ENCODE measurements at regions not wholly inside any gene's neighbourhood (a gene's known extent, or its start where the extent isn't known, plus 50 kb on each side); places are given as distances from the start of the nearest gene placed in this dataset.

DNA sequence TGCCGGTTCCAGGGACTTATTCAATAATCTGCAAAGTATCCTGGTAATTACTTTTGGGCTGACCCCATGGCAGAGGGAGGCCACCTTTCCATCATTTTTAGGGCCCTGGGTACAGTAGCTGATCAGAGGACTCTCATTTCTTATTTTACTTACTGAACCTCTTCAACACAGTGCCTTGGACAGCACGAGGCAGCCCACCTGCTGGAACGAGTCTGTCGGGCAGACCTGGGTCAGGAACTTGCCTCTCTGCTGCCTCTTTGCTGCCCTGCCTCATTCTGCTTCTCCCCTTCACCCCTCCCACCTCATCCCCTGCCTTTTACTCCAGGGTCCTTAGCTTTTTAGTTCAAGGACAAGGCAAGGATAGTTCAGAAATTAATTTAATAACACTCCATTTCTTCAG lies 204.5 kb downstream of the CSNK2A3 start:
- Histone ChIP-seq H3K4me3 (ENCODE audit: insufficient read depth, low read length) (no peak overlapping the region), H4K20me1 (ENCODE audit: insufficient read depth, low read length) (no peaks in the 10 kb centered on the region), H3K4me2 (ENCODE audit: insufficient read depth, low read length) (peak overlapping the region; percentile 6), H3K27ac (ENCODE audit: low read depth, low read length) (no peak overlapping the region), H3K36me3 (ENCODE audit: insufficient read depth, low read length) (no peaks in the 10 kb centered on the region), H3K79me2 (ENCODE audit: insufficient read depth, low read length) (no peaks in the 10 kb centered on the region), H3K4me1 (ENCODE audit: insufficient read depth, low read length) (peaks cover 9% of the 10 kb centered on the region), H3K27me3 (ENCODE audit: insufficient read depth, low read length) (peaks cover 2% of the 10 kb centered on the region), H3K9me3 (ENCODE audit: low read depth, low read length) (no peaks in the 10 kb centered on the region), H2AFZ (ENCODE audit: low read length) (peak overlapping the region; percentile 18)
- DNase-seq (ENCODE audit: insufficient read length, low spot score, missing footprints): no peak
- TF ChIP-seq, protein P1, sequence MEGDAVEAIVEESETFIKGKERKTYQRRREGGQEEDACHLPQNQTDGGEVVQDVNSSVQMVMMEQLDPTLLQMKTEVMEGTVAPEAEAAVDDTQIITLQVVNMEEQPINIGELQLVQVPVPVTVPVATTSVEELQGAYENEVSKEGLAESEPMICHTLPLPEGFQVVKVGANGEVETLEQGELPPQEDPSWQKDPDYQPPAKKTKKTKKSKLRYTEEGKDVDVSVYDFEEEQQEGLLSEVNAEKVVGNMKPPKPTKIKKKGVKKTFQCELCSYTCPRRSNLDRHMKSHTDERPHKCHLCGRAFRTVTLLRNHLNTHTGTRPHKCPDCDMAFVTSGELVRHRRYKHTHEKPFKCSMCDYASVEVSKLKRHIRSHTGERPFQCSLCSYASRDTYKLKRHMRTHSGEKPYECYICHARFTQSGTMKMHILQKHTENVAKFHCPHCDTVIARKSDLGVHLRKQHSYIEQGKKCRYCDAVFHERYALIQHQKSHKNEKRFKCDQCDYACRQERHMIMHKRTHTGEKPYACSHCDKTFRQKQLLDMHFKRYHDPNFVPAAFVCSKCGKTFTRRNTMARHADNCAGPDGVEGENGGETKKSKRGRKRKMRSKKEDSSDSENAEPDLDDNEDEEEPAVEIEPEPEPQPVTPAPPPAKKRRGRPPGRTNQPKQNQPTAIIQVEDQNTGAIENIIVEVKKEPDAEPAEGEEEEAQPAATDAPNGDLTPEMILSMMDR (IDR thresholded peaks at IDR 0.05; ENCODE audit: extremely low read depth, low read depth, low read length): no peak

DNA sequence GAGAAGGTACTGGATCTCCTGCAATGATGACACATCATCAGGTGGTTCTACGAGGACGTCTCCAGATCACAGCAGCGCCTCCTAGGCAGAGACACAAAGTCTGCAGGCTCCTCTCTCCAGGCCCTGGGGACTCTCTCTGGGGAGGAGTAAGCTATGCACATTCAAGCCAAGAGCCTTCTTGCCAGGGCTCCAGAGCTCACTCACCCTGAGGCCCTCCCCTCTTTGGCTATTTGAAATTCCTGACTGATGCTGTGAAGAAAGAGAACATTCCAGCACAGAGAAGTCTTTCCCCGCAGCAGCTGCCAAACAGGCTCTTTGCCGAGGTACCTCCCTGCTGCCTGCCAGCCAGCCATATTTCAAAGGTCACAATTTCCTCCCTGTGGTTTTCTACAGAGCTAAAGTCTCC lies 204.9 kb downstream of the CSNK2A3 start:
- H3K79me2 ChIP-seq (ENCODE audit: insufficient read depth, low read length): no peaks in the 10 kb centered on the region
- peaks cover under 1% of the 10 kb centered on the region for H3K27me3 ChIP-seq (ENCODE audit: insufficient read depth, low read length)
- H3K27ac ChIP-seq (ENCODE audit: low read depth, low read length): no peak overlapping the region
- TF ChIP-seq, protein P1 (IDR thresholded peaks at IDR 0.05; ENCODE audit: extremely low read depth, low read depth, low read length): peak; percentile 66
- no peak overlapping the region for H3K4me2 ChIP-seq (ENCODE audit: insufficient read depth, low read length)
- no peaks in the 10 kb centered on the region for H4K20me1 ChIP-seq (ENCODE audit: insufficient read depth, low read length)
- H3K9me3 ChIP-seq (ENCODE audit: low read depth, low read length): no peaks in the 10 kb centered on the region
- H3K4me1 ChIP-seq (ENCODE audit: insufficient read depth, low read length): peaks cover 9% of the 10 kb centered on the region
- peak; percentile 93 for DNase-seq (ENCODE audit: insufficient read length, low spot score, missing footprints)
- no peak overlapping the region for H3K4me3 ChIP-seq (ENCODE audit: insufficient read depth, low read length)
- H3K36me3 ChIP-seq (ENCODE audit: insufficient read depth, low read length): no peaks in the 10 kb centered on the region
- H2AFZ ChIP-seq (ENCODE audit: low read length): no peak overlapping the region

DNA sequence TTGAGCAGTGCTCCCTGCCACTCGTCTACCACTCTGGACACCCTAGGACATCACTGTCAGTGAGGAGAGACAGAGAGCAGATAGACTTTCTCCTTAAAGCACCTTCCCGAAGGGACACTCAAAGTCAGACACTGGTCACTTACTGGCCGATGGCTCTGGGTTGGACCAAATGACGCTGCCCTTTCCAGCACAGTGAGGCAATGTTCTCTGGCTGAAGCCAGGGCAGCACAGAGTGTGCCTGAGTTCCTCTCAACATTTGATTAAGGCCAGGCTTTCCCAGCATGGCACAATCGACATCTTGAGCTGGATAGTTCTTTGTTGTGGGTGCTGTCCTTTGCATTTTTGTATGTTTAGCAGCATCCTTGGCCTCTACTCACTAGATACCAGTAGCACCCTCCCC lies 206.2 kb downstream of the CSNK2A3 start:
- no peaks in the 10 kb centered on the region for H3K79me2 ChIP-seq (ENCODE audit: insufficient read depth, low read length)
- H3K27ac ChIP-seq (ENCODE audit: low read depth, low read length): no peak overlapping the region
- peak; percentile 43 for DNase-seq (ENCODE audit: insufficient read length, low spot score, missing footprints)
- H3K4me3 ChIP-seq (ENCODE audit: insufficient read depth, low read length): no peak overlapping the region
- H3K9me3 ChIP-seq (ENCODE audit: low read depth, low read length): no peaks in the 10 kb centered on the region
- H3K27me3 ChIP-seq (ENCODE audit: insufficient read depth, low read length): peaks cover 9% of the 10 kb centered on the region
- H3K4me2 ChIP-seq (ENCODE audit: insufficient read depth, low read length): no peak overlapping the region
- no peaks in the 10 kb centered on the region for H3K36me3 ChIP-seq (ENCODE audit: insufficient read depth, low read length)
- TF ChIP-seq, protein P1 (IDR thresholded peaks at IDR 0.05; ENCODE audit: extremely low read depth, low read depth, low read length): no peak
- H4K20me1 ChIP-seq (ENCODE audit: insufficient read depth, low read length): no peaks in the 10 kb centered on the region
- no peak overlapping the region for H2AFZ ChIP-seq (ENCODE audit: low read length)
- H3K4me1 ChIP-seq (ENCODE audit: insufficient read depth, low read length): peaks cover 9% of the 10 kb centered on the region

DNA sequence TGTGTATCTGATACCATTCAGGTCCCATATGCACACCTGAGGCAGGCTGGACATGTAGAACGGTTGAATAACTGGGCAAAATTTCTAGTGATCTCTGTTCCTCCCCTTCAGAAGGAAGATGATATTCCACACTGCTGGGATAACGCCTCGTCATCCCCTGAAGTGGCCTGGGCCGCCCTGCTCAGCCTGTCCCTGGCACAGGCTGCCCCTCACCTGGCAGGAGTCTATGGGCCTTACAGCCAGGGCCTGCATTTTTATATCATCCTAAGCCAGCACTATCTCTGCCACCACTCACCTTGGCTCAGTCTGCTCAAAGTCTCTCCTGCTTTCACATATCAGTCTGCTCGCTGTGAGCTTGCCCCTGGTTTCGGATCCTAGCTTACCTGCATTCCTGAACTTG lies 209.2 kb downstream of the CSNK2A3 start:
- TF ChIP-seq, protein P1 (IDR thresholded peaks at IDR 0.05; ENCODE audit: extremely low read depth, low read depth, low read length): no peak
- no peaks in the 10 kb centered on the region for H3K79me2 ChIP-seq (ENCODE audit: insufficient read depth, low read length)
- peaks cover 9% of the 10 kb centered on the region for H3K4me1 ChIP-seq (ENCODE audit: insufficient read depth, low read length)
- H4K20me1 ChIP-seq (ENCODE audit: insufficient read depth, low read length): no peaks in the 10 kb centered on the region
- no peaks in the 10 kb centered on the region for H3K36me3 ChIP-seq (ENCODE audit: insufficient read depth, low read length)
- H3K9me3 ChIP-seq (ENCODE audit: low read depth, low read length): no peaks in the 10 kb centered on the region
- no peak for DNase-seq (ENCODE audit: insufficient read length, low spot score, missing footprints)
- H2AFZ ChIP-seq (ENCODE audit: low read length): no peak overlapping the region
- H3K4me3 ChIP-seq (ENCODE audit: insufficient read depth, low read length): no peak overlapping the region
- H3K27me3 ChIP-seq (ENCODE audit: insufficient read depth, low read length): peaks cover 13% of the 10 kb centered on the region
- no peak overlapping the region for H3K27ac ChIP-seq (ENCODE audit: low read depth, low read length)
- H3K4me2 ChIP-seq (ENCODE audit: insufficient read depth, low read length): no peak overlapping the region
